SK-N-SH (cell line): ENCODE measurements at regions not wholly inside any gene's neighbourhood (a gene's known extent, or its start where the extent isn't known, plus 50 kb on each side); places are given as distances from the start of the nearest gene placed in this dataset.

ENCODE experiments used
- CTCF ChIP-seq: fragments of 200-600 bp; sonication (generic); IDR thresholded peaks from 2 replicates; pipeline ENCODE4 v1.6.1; 2017; ENCODE audit warnings: antibody characterized with exemption, mild to moderate bottlenecking, moderate library complexity
- GABPA ChIP-seq: IDR thresholded peaks from 2 replicates; pipeline ENCODE4 v1.4.0; 2012; ENCODE audit warnings: low read depth, mild to moderate bottlenecking
- POLR2AphosphoS5 ChIP-seq: IDR thresholded peaks from 2 replicates; pipeline ENCODE4 v1.6.1; 2012; ENCODE audit warnings: low read depth, low read length
- RAD21 ChIP-seq: IDR thresholded peaks from 2 replicates; pipeline ENCODE4 v1.6.1; 2012; ENCODE audit warnings: mild to moderate bottlenecking, low read length
- REST ChIP-seq: IDR thresholded peaks from 2 replicates; pipeline ENCODE4 v1.6.1; 2012; ENCODE audit warnings: mild to moderate bottlenecking, low read depth, low read length, moderate library complexity
- RFX5 ChIP-seq: IDR thresholded peaks from 2 replicates; pipeline ENCODE4 v1.6.1; 2012; ENCODE audit warnings: mild to moderate bottlenecking, improper control_type of control experiment, low read length
- SMC3 ChIP-seq: IDR thresholded peaks from 2 replicates; pipeline ENCODE4 v1.6.1; 2012; ENCODE audit warnings: low read depth, low read length, improper control_type of control experiment
- TF ChIP-seq, protein P1 (sequence below): fragments of 150-350 bp; IDR thresholded peaks from 2 replicates; pipeline ENCODE4 v1.6.1; 2017; ENCODE audit warnings: antibody characterized with exemption, low read length, low read depth, borderline replicate concordance

GRCh38 chr18:55850904-55851303 lies 262.9 kb upstream of the TCF4 start:
- TF ChIP-seq RFX5 (no peak), GABPA (no peak), RAD21 (no peak), POLR2AphosphoS5 (no peak), REST (no peak), CTCF (no peak), SMC3 (no peak)
- TF ChIP-seq, protein P1, sequence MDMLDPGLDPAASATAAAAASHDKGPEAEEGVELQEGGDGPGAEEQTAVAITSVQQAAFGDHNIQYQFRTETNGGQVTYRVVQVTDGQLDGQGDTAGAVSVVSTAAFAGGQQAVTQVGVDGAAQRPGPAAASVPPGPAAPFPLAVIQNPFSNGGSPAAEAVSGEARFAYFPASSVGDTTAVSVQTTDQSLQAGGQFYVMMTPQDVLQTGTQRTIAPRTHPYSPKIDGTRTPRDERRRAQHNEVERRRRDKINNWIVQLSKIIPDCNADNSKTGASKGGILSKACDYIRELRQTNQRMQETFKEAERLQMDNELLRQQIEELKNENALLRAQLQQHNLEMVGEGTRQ: no peak
